HG02852 (cell line): ENCODE measurements at regions not wholly inside any gene's neighbourhood (a gene's known extent, or its start where the extent isn't known, plus 50 kb on each side); places are given as distances from the start of the nearest gene placed in this dataset.
"Not testable (repeated sequence)": the region's sequence is repeated elsewhere in the genome, so short reads cannot be mapped to it uniquely, and the experiment has no call there.

ENCODE experiments used
- ATAC-seq: cut with Tn5 transposase; IDR thresholded peaks from one replicate; pipeline ENCODE4 v1.9.1; 2021; ENCODE audit warnings: mild to moderate bottlenecking, moderate library complexity; ENCODE audit not compliant: unreplicated experiment

- ATAC-seq, result no peak
These were observed 114.4 kb upstream of the BMAL1 start for GRCh38 chr11:13163158-13163557.

- no peak for ATAC-seq
These were observed 111.6 kb upstream of the BMAL1 start for GRCh38 chr11:13166036-13166435.

- ATAC-seq, result no peak
These were observed 109.3 kb upstream of the BMAL1 start for GRCh38 chr11:13168271-13168670.

GRCh38 chr11:13169709-13170108 lies 107.9 kb upstream of the BMAL1 start:
- no peak for ATAC-seq

- ATAC-seq, result no peak
These were observed 103.5 kb upstream of the BMAL1 start for GRCh38 chr11:13174090-13174489.

GRCh38 chr11:13183094-13183825 lies 94.3 kb upstream of the BMAL1 start:
- ATAC-seq, result no peak

- no peak for ATAC-seq
These were observed 93.8 kb upstream of the BMAL1 start for GRCh38 chr11:13183826-13184196.

GRCh38 chr11:13184295-13184794 lies 93.2 kb upstream of the BMAL1 start:
- ATAC-seq, result no peak

- no peak for ATAC-seq
These were observed 89.4 kb upstream of the BMAL1 start for GRCh38 chr11:13188179-13188578.

- no peak for ATAC-seq
These were observed 87.8 kb upstream of the BMAL1 start for GRCh38 chr11:13189561-13190426.

- no peak for ATAC-seq
These were observed 84.0 kb upstream of the BMAL1 start for GRCh38 chr11:13193613-13194012.

- ATAC-seq, result not testable (repeated sequence)
These were observed 80.2 kb upstream of the BMAL1 start for GRCh38 chr11:13197374-13197773.

GRCh38 chr11:13205486-13205885 lies 72.1 kb upstream of the BMAL1 start:
- ATAC-seq, result peak; percentile 76

GRCh38 chr11:13206086-13206640 lies 71.4 kb upstream of the BMAL1 start:
- peak; percentile 39 for ATAC-seq

- ATAC-seq, result no peak
These were observed 70.3 kb upstream of the BMAL1 start for GRCh38 chr11:13207270-13207664.

- ATAC-seq, result no peak
These were observed 69.7 kb upstream of the BMAL1 start for GRCh38 chr11:13207665-13208594.

GRCh38 chr11:13208921-13209320 lies 68.7 kb upstream of the BMAL1 start:
- no peak for ATAC-seq

- ATAC-seq, result no peak
These were observed 68.2 kb upstream of the BMAL1 start for GRCh38 chr11:13209379-13209778.

GRCh38 chr11:13210424-13210823 lies 67.2 kb upstream of the BMAL1 start:
- ATAC-seq, result no peak

GRCh38 chr11:13214276-13214675 lies 63.3 kb upstream of the BMAL1 start:
- no peak for ATAC-seq

GRCh38 chr11:13215149-13215548 lies 62.4 kb upstream of the BMAL1 start:
- no peak for ATAC-seq
